ENCODE measurements at regions not wholly inside any gene's neighbourhood (a gene's known extent, or its start where the extent isn't known, plus 50 kb on each side); places are given as distances from the start of the nearest gene placed in this dataset.
"Not testable (repeated sequence)": the region's sequence is repeated elsewhere in the genome, so short reads cannot be mapped to it uniquely, and the experiment has no call there.

DNA sequence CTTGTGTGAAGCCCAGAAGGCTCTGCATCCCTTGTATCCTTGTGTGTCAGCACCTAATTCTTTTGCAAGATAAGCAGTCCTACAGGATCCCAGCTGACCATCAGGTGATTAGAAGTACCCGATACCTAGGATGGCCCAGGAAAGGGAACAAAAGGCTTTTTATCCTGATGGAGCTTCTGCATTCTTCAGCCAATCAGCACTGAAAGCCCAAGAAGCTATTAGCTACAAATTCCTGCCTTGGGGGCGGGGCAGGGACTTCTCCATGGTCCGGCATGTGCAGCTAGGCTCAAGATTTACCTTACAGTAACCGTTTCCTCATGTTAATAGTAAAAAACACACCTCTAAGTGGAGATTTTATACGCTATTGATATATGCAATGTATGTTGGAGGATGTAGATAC, 264.6 kb upstream of the THUMPD2 start:
- DNase-seq (ENCODE audit: low read depth, low spot score), result no peak

DNA sequence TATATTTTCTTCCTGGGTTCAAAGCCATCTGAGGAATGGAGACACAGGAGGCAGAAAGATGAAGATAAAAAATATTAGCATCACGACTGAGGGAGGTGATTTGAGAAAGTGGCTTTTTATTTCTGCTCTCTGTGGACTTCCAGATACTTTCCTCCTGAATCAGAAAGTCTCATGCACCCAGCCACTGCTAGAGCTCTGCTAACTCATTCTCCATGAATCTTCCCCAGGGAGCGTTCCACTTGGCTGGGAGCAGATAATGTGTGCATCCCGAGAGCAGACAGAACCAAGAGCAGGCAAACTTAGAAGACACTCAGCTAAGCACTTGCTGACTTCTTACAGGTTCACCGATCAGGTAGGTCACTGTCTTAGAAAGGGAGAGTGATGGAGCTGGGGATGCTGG, 264.1 kb upstream of the THUMPD2 start:
- no peak for DNase-seq (ENCODE audit: low read depth, low spot score)

DNA sequence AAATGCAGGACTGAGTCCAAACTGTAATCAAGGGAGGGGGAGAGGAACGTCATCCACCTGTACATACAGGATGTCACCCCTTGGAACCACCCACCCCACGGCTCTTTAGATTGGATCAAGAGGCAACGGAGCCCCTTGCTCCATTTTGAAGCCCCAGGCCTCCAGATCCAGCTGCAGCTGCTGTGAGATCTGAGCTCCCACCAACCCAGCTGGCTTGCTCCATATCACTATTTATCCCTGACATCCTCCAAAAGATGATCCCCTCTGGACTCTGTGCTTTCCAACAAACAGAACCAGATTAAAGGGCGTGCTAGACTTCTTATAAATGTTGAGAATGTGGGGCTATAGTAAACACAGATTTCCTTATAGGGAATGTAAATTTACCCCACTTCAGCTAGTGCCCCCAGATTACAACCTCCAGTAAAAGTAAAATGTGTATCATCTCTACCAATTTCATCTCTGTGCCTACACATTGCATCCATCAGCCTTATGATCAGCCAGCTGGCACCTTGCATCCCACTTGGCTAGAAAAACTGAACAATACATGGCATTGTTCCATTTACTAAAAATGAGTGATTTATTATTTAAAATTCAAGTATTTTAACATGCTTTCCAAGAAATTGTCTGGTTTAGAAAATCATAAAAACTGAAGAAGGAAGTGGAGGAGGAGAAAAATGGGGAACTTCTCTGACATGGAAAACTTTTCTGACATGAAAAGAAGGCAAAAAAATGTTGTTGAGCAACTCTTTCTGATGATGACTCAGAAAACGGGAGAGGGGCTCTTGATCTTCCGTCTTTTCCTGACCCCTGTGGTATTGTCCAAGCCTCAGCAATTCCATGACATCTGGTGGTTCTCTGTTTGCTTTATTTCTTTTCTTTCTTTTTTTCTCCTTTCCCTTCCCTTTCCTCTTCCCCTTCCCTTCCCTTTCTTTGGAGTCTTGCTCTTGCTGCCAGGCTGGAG, 262.6 kb upstream of the THUMPD2 start:
- DNase-seq (ENCODE audit: low read depth, low spot score), result no peak

GRCh38 chr2:40039549-40039948, 260.5 kb upstream of the THUMPD2 start:
- DNase-seq (ENCODE audit: low read depth, low spot score), result no peak

- DNase-seq (ENCODE audit: low read depth, low spot score), result no peak
Measured at GRCh38 chr2:40038646-40039045, 259.6 kb upstream of the THUMPD2 start.

DNA sequence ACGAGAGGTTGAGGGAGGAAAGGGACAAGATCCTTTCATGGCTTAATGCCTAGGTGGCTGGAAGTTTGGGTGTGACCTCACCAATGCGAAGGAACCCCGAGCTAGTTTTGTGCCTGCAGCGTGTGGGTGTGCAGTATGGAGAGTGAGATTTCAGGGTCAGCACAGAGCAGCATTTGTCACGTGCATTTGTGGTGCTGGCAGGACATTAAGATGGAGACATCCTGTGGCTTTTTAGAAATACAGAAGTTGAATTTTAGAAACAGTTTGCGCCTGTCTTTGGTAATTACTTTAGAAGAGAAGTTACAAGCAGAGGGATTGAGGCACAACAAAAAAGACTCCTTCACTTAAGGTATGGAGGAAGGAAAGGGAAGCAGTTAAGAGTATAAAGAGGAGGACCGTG, 258.2 kb upstream of the THUMPD2 start:
- no peak for DNase-seq (ENCODE audit: low read depth, low spot score)

DNA sequence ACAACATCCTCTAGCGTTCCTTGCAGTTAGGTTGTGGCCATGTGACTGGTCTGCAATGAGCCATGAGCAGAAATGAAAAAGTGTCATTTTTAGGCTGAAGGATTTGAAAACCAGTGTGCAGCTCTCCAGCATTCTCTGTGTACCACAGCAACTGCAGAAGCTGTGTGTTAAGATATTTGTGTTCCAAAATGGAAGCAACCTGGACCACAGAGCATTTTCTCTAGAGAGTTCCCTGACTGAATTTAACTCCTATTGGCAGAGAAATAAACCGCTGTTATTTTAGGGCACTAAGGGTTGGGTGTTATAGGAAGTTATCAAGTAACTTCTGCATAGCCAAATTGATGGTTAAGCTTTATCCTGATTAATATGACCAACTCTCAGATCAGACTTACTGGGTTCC, 257.2 kb upstream of the THUMPD2 start:
- no peak for DNase-seq (ENCODE audit: low read depth, low spot score)

GRCh38 chr2:40034801-40035200, 255.7 kb upstream of the THUMPD2 start:
- no peak for DNase-seq (ENCODE audit: low read depth, low spot score)

DNA sequence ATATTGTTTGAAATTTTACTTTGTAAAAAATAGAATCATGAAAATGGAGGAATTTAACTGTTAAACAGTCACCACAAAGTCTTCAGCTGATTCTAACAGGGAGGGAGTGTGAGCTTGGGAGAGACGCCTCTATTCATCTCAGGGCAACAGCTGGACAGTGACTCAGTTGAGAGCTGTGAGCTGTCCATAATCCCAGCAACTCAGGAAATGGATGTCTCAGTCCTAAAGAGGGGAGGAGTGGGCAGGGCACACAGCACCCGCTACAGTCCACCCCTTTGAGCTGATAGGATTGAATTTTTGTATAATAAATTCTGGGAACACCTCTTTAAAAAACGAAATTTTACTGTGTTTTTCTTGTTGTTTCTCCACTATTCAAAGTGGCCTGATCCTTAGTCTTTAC, 255.1 kb upstream of the THUMPD2 start:
- DNase-seq (ENCODE audit: low read depth, low spot score), result no peak

DNA sequence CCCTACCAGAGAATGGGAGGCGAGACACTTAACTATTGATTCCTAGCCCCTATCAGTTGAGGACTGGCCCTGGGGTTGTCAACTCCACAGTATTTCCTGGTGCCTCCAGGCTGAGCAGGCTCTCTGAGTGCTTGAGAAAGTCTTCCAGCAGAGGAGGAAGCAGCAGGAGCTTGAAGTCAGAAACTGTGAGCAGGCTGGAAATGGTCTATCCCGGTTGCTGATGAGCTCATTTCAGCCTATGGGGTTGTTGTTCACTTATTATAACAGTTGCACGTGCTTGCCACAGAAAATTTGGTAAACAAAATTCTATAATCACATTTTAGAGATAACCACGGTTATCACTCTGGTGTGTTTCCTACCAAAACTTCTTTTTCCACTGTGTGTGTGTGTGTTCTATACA, 254.7 kb upstream of the THUMPD2 start:
- DNase-seq (ENCODE audit: low read depth, low spot score), result no peak

DNA sequence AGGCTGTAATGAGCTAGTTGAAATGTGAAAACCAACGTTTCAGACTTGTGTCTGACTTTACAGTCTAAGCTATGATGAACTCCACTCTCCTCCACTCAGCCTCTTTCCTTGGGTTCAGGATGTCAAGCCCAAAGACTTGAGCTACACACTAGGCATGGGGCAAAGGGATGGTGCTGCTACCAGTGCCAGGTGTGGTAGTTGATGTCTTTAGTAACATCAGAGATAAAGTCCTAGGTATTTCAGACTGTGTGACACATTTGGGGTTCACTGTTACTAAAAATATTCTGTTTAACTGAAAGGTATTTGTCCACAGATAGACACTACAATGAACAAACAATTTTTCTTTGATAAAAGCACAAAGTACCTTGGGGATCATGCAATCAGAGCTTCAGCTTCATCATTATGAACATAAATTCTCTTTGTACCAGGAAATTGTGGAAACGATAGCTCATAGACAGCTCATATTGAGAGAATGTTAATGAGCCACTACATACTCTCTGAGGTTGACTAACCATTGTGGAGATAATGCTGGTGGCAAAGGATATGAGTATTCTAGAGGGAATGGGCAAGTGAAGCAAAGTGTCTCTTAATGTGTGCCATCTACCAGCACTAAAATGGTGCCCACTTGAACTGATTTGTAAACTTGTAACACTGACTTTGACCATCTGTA, 253.7 kb upstream of the THUMPD2 start:
- DNase-seq (ENCODE audit: low read depth, low spot score), result no peak

DNA sequence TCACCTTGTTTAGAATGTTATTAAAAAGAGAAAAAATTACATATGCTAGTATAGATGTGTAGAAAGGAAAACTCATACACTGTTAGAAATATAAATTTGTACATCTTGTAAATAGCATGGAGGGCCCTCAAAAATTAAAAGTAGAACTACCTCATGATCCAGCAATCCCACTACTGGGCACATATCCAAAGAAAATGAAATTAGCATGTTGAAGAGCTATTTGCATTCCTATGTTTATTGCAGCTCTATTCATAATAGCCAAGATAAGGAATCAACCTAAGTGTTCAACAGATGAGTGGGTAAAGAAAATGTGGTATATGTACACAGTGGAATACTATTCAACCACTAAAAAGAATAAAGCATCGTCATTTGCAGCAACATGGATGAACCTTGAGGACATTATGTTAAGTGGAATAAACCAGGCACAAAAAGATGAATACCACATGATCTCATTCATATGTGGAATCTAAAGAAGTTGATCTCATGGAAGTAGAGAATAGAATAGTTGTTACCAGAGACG, 251.5 kb upstream of the THUMPD2 start:
- no peak for DNase-seq (ENCODE audit: low read depth, low spot score)

DNA sequence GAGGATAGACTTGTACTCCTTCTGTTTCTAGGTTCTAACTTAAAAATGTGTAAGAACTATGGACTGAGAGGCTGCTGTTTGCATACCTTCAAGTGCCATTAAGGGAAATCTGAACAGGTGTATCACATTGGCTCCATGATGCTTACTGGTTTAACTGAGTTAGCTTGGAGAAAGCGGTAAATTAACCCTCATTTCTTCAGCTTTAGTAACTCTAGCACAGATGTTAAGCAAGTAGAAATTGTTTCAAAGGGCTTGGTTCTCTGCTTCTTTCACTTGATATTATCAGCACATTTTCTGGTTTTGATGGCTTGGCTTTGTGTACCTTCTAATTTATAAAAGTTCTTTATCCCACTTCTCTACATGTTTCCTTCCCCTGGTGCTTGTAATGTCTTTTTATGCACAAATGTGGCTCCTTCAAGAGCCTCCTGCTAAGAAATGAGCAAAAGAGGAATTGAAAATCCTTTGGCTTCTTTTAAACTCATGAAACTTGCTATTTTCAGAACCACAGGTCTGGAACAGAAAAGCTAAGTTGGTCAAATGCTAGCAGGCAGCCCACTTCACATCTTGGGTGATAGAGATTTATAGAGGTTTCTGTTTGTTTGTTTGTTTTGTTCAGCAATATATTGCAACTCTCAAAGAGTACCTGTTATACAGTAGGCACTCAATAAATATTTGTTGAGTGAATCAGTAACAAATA, 249.9 kb upstream of the THUMPD2 start:
- DNase-seq (ENCODE audit: low read depth, low spot score), result no peak

DNA sequence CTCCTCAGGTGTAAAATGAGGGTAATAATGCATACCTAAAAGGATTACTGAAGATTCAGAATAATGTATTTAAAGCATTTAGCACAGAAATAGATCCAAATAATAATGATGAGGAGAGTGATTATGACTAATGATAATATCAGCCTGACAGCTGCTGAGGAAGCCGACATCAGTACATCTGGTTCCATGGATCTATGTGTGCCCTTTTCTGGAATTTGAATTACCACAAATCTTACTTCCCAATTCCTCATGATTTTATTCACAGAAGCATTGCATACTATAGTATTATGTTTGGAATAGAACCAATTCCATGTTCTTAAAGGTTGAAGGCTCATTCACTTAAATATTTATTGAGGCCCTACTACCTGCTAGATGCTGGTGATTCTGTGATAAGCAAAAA, 248.9 kb upstream of the THUMPD2 start:
- DNase-seq (ENCODE audit: low read depth, low spot score), result no peak

DNA sequence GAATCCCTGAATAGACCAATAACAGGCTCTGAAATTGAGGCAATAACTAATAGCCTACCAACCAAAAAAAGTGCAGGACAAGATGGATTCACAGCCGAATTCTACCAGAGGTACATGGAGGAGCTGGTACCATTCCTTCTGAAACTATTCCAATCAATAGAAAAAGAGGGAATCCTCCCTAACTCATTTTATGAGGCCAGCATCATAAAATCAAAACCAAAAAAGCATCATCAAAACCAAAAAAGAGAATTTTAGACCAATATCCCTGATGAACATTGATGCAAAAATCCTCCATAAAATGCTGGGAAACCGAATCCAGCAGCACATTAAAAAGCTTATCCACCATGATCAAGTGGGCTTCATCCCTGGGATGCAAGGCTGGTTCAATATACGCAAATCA, 246.2 kb upstream of the THUMPD2 start:
- DNase-seq (ENCODE audit: low read depth, low spot score), result not testable (repeated sequence)

DNA sequence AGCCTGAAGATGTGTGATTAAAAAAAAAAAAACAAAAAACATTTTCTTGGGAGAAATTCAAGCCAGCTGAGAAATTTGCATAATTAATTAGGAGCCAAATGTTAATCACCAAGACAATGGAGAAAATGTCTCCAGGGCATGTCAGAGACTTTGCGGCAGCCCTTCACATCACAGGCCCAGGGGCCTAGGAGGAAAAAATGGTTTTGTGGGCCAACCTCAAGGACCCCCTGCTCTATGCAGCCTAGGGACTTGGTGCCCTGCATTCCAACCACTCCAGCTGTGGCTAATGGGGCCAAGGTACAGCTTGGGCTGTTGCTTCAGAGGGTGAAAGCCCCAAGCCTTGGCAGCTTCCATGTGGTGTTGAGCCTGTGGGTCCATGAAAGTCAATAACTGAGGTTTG, 241.9 kb upstream of the THUMPD2 start:
- DNase-seq (ENCODE audit: low read depth, low spot score), result no peak

DNA sequence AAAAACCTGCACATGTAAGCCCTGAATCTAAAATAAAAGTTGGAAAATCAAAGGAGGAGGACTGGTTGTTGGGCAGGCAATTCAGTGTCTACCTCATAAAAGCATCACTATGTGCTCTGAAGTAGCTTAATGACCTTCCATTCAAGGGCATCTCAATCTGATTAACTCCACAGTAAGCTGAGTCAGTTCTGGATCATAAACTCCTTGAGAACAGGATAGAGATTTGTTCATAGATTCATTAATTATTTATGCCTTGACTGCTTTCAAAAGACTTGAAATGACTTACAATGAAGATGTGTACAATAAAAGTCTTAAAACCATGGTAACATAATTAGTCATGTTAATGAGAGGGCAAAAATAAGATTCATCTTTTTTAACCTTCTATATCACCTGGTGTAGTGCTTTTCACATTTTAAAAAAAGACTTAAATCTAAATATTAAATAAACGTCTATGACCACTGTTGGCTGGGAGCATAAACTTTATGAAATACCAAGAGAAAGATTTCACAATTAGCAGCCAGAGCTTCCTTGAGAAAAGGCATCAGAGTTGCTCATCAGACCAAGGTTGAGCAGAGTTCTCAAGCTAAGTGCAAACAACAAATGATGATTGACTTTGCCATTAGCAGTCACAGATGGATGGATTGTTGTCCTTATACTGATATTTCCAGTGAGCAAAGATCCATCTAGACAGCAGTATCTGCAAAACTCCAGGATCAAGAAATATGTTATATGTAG, 237.3 kb upstream of the THUMPD2 start:
- DNase-seq (ENCODE audit: low read depth, low spot score), result no peak

- DNase-seq (ENCODE audit: low read depth, low spot score), result not testable (repeated sequence)
Measured at GRCh38 chr2:40013962-40014361, 234.9 kb upstream of the THUMPD2 start.

- no peak for DNase-seq (ENCODE audit: low read depth, low spot score)
Measured at GRCh38 chr2:40004336-40004735, 225.3 kb upstream of the THUMPD2 start.

- no peak for DNase-seq (ENCODE audit: low read depth, low spot score)
Measured at GRCh38 chr2:40002339-40002738, 223.3 kb upstream of the THUMPD2 start.

- DNase-seq (ENCODE audit: low read depth, low spot score), result no peak
Measured at GRCh38 chr2:39999864-40000263, 220.8 kb upstream of the THUMPD2 start.

DNA sequence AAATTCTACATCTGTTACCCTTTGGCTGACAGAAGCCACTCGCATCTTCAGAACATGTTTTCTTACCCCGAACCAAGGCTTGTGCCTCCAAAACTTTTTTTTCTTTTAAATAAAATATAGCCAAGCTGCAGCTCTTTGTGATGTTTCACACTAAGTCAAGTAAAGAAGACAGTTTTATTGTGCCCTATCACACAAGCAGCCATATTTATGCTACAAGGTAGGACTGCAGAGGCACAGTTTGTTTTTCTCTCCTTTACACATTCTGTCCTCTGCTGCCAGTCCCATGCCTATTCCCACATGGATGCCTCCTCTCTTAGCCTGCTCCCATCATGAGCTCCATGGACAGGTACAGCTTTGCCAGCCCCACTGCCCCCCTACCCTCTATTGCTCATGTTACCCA, 219.6 kb upstream of the THUMPD2 start:
- no peak for DNase-seq (ENCODE audit: low read depth, low spot score)
